Mesenchymal stem cell (in vitro differentiated cells and primary cell): ENCODE measurements at regions not wholly inside any gene's neighbourhood (a gene's known extent, or its start where the extent isn't known, plus 50 kb on each side); places are given as distances from the start of the nearest gene placed in this dataset.

Experiments used
- DNase-seq: peaks from one replicate; pipeline ENCODE4 v3.0.0-alpha.2; 2013
- H2AFZ ChIP-seq: one replicate; pipeline ENCODE4 v1.6.1; 2013; ENCODE audit warnings: low read depth, mild to moderate bottlenecking, control low read depth, inconsistent platforms, low read length, moderate library complexity
- H2AK5ac ChIP-seq: 2 replicates; pipeline ENCODE4 v1.6.1; 2013; ENCODE audit warnings: low read length, moderate library complexity, mild to moderate bottlenecking, inconsistent platforms; ENCODE audit not compliant: severe bottlenecking
- H2BK120ac ChIP-seq: one replicate; pipeline ENCODE4 v1.6.1; 2013; ENCODE audit warnings: low read depth, mild to moderate bottlenecking, inconsistent platforms, low read length, moderate library complexity
- H2BK12ac ChIP-seq, 2 experiments: one replicate each; pipeline ENCODE4 v1.6.1; 2013; ENCODE audit warnings: inconsistent platforms in 2 of 2, low read length in 2 of 2, mild to moderate bottlenecking in 2 of 2, moderate library complexity in 2 of 2, control low read depth in 1 of 2
- H2BK15ac ChIP-seq: one replicate; pipeline ENCODE4 v1.6.1; 2013; ENCODE audit warnings: mild to moderate bottlenecking, low read depth, inconsistent platforms; ENCODE audit not compliant: poor library complexity, severe bottlenecking
- H2BK5ac ChIP-seq: 2 replicates; pipeline ENCODE4 v1.6.1; 2013; ENCODE audit warnings: low read depth, mild to moderate bottlenecking, low read length, control low read depth, inconsistent platforms; ENCODE audit not compliant: poor library complexity, severe bottlenecking
- H3K14ac ChIP-seq, 2 experiments: one replicate each; pipeline ENCODE4 v1.6.1; 2013; ENCODE audit warnings: inconsistent platforms in 2 of 2, low read length in 2 of 2, control low read depth in 1 of 2, mild to moderate bottlenecking in 1 of 2, moderate library complexity in 1 of 2
- H3K18ac ChIP-seq, 2 experiments: one replicate each; pipeline ENCODE4 v1.6.1; 2013; ENCODE audit warnings: inconsistent platforms in 2 of 2, low read length in 2 of 2, control low read depth in 1 of 2, low read depth in 1 of 2, mild to moderate bottlenecking in 1 of 2
- H3K23ac ChIP-seq, 2 experiments: one replicate each; pipeline ENCODE4 v1.6.1; 2013; ENCODE audit warnings: inconsistent platforms in 2 of 2, low read length in 2 of 2, mild to moderate bottlenecking in 2 of 2, moderate library complexity in 2 of 2, control low read depth in 1 of 2
- H3K27ac ChIP-seq: 2 replicates; pipeline ENCODE4 v1.5.1; 2013; ENCODE audit warnings: mild to moderate bottlenecking, moderate library complexity, low read length, control low read depth, inconsistent platforms; ENCODE audit not compliant: poor library complexity, severe bottlenecking
- H3K27me3 ChIP-seq, 2 experiments: 2 replicates each; pipeline versions ENCODE4 v1.6.1 to v1.7.0; 2013; ENCODE audit warnings: low read length in 2 of 2, mild to moderate bottlenecking in 2 of 2, moderate library complexity in 2 of 2, control low read depth in 1 of 2, inconsistent platforms in 1 of 2; ENCODE audit not compliant: control insufficient read depth in 1 of 2, insufficient read depth in 1 of 2
- H3K36me3 ChIP-seq, 2 experiments: 2 replicates each; pipeline versions ENCODE4 v1.6.1 to v1.7.0; 2013; ENCODE audit warnings: low read length in 2 of 2, control low read depth in 1 of 2, inconsistent platforms in 1 of 2, low read depth in 1 of 2, mild to moderate bottlenecking in 1 of 2; ENCODE audit not compliant: insufficient read depth in 2 of 2, control insufficient read depth in 1 of 2
- H3K4ac ChIP-seq, 2 experiments: one replicate each; pipeline ENCODE4 v1.6.1; 2013; ENCODE audit warnings: inconsistent platforms in 2 of 2, low read length in 2 of 2, mild to moderate bottlenecking in 2 of 2, moderate library complexity in 2 of 2, control low read depth in 1 of 2, low read depth in 1 of 2
- H3K4me1 ChIP-seq: 2 replicates; pipeline ENCODE4 v1.6.1; 2013; ENCODE audit warnings: low read depth, low read length, control low read depth; ENCODE audit not compliant: control insufficient read depth, insufficient read depth
- H3K4me2 ChIP-seq: 2 replicates; pipeline ENCODE4 v1.6.1; 2013; ENCODE audit warnings: low read length, mild to moderate bottlenecking, inconsistent platforms; ENCODE audit not compliant: poor library complexity, severe bottlenecking
- H3K4me3 ChIP-seq, 2 experiments: 2 replicates each; pipeline versions ENCODE4 v1.5.1 to v1.7.0; 2013; ENCODE audit warnings: low read length in 2 of 2, mild to moderate bottlenecking in 2 of 2, control low read depth in 1 of 2, low read depth in 1 of 2; ENCODE audit not compliant: insufficient read depth in 1 of 2
- H3K79me1 ChIP-seq: replicated peaks from 2 replicates; pipeline ENCODE4 v1.6.1; 2013; ENCODE audit warnings: mild to moderate bottlenecking, control low read depth, low read length, inconsistent platforms; ENCODE audit not compliant: poor library complexity, severe bottlenecking
- H3K9ac ChIP-seq: 2 replicates; pipeline ENCODE4 v1.7.0; 2013; ENCODE audit warnings: mild to moderate bottlenecking, low read length, moderate library complexity
- H3K9me3 ChIP-seq: 2 replicates; pipeline ENCODE4 v1.7.0; 2013; ENCODE audit warnings: mild to moderate bottlenecking, low read length; ENCODE audit not compliant: control insufficient read depth
- H4K8ac ChIP-seq: one replicate; pipeline ENCODE4 v1.6.1; 2013; ENCODE audit warnings: inconsistent platforms, mild to moderate bottlenecking, low read length, moderate library complexity
- H4K91ac ChIP-seq: one replicate; pipeline ENCODE4 v1.6.1; 2013; ENCODE audit warnings: mild to moderate bottlenecking, low read length, inconsistent platforms
- WGBS: methylation state at CpG from one replicate; pipeline ENCODE4 v1.1.7; 2013; ENCODE audit warnings: mixed read lengths; 5-methylcytosine and 5-hydroxymethylcytosine counted together

DNA sequence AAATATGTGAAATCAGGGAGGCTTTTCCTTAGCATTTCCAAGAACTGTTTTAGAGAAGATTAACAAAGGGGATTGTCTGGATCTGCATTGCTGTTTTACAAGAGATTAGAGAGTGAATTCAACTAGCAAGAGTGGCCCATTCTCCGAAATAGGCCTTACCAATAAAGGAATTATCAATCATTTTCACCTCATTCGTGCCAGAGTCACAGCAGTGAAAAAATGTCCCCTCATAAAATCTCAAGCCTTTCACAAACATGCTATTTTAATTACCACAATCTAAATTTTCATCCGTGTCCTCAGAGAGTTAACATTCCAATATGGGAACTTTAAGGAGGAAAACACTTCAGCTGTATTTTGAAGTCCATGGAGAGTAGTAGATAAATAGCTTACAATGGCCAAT is 979.6 kb downstream of the RPA4 start:
- Histone ChIP-seq H2AFZ (no peak overlapping the region), H4K91ac (no peak overlapping the region), H3K18ac (no peak overlapping the region), H3K4me3 (no peak overlapping the region), H3K4me2 (no peak overlapping the region), H3K4me1 (no peaks in the 10 kb centered on the region), H2BK5ac (no peak overlapping the region), H2BK15ac (no peak overlapping the region), H3K79me1 (no peaks in the 10 kb centered on the region), H3K14ac (no peak overlapping the region), H3K36me3 (no peaks in the 10 kb centered on the region), H2AK5ac (no peak overlapping the region), H2BK120ac (no peak overlapping the region), H4K8ac (no peak overlapping the region), H3K9ac (no peak overlapping the region), H3K27ac (no peak overlapping the region), H3K9me3 (no peaks in the 10 kb centered on the region), H3K4ac (no peak overlapping the region), H3K23ac (no peak overlapping the region), H3K27me3 (no peaks in the 10 kb centered on the region), H2BK12ac (no peak overlapping the region)
- WGBS = 55% methylated on average over 2 of the region's 3 CpGs
- no peak for DNase-seq

DNA sequence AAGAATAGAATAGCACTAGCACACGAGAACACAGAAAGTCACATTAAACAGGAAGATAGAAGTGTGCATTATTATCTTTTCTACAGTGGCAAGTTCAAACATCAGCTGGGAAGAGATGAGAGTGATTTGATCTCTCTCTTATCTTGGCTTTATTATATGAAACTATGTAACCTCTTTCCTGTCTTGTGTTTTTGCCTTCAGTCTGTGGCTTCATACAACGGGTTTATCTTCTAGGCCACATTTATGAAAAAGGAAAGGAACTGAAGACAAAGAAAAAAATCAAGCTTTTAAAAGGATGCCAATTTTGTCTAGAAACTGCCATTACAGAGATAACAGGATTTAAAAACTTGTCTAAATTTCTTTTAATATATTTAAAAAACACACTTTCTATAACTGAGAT is 983.6 kb downstream of the RPA4 start:
- Histone ChIP-seq H3K18ac (no peak overlapping the region), H2AK5ac (no peak overlapping the region), H3K36me3 (no peaks in the 10 kb centered on the region), H4K91ac (no peak overlapping the region), H2BK12ac (no peak overlapping the region), H3K4me1 (no peaks in the 10 kb centered on the region), H3K4me3 (no peak overlapping the region), H3K27me3 (peaks cover 0 to 6% of the 10 kb centered on the region in 2 experiments), H3K4ac (no peak overlapping the region), H3K23ac (no peak overlapping the region), H3K14ac (no peak overlapping the region), H2AFZ (no peak overlapping the region), H3K9ac (no peak overlapping the region), H2BK15ac (no peak overlapping the region), H3K9me3 (no peaks in the 10 kb centered on the region), H3K27ac (no peak overlapping the region), H4K8ac (no peak overlapping the region), H2BK5ac (no peak overlapping the region), H3K79me1 (no peaks in the 10 kb centered on the region), H3K4me2 (no peak overlapping the region), H2BK120ac (no peak overlapping the region)
- no peak for DNase-seq
- WGBS = no CpG with 5 or more reads among the region's 2 CpGs

DNA sequence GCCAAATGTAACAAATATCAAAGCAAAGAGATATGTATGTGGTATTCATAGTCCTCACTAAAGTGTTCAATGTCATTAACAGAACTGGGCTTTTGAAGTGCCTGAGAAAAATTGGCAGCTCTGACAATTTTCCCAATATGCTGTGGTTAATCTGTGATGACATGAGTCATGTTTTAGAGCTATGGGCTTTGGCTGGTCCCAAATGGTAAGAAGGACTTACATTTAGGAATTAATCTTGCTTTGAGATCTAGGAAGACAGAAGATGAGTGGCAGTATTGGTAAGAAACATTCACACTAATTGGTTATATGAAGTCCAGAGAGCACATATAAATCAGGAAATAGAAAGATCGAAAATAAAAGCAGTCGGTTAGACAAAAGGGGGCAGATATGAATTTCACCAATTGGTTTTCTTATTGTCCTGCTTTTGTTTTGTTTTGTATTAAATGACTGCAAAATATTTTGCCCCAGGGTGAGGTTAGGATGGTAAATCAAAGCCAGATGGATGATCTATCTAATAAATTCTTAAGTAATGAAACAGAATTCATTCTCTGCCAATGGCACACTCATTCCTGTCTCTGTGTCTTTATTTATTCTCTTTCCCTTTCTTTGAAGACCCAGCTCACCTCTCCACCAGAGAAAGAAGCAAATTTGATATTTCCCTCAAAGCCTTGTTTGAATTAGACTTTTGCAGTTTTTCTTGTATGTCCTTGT is 993.1 kb downstream of the RPA4 start:
- no peaks in the 10 kb centered on the region for H3K9me3 ChIP-seq
- peaks cover 0 to 7% of the 10 kb centered on the region in 2 experiments for H3K27me3 ChIP-seq
- no peaks in the 10 kb centered on the region for H3K4me1 ChIP-seq
- no peak overlapping the region for H3K4ac ChIP-seq
- H2BK15ac ChIP-seq = no peak overlapping the region
- H4K8ac ChIP-seq = no peak overlapping the region
- no peak for DNase-seq
- H3K4me3 ChIP-seq = no peak overlapping the region
- H2BK5ac ChIP-seq = no peak overlapping the region
- H3K4me2 ChIP-seq = no peak overlapping the region
- H2AK5ac ChIP-seq = no peak overlapping the region
- no peak overlapping the region for H4K91ac ChIP-seq
- H3K36me3 ChIP-seq = no peaks in the 10 kb centered on the region
- H3K23ac ChIP-seq = no peak overlapping the region
- H3K79me1 ChIP-seq = no peaks in the 10 kb centered on the region
- H3K9ac ChIP-seq = no peak overlapping the region
- WGBS = 93% methylated on average over 2 of the region's 2 CpGs
- no peak overlapping the region for H2BK12ac ChIP-seq
- H2BK120ac ChIP-seq = no peak overlapping the region
- no peak overlapping the region for H3K18ac ChIP-seq
- H2AFZ ChIP-seq = no peak overlapping the region
- no peak overlapping the region for H3K14ac ChIP-seq
- H3K27ac ChIP-seq = no peak overlapping the region

DNA sequence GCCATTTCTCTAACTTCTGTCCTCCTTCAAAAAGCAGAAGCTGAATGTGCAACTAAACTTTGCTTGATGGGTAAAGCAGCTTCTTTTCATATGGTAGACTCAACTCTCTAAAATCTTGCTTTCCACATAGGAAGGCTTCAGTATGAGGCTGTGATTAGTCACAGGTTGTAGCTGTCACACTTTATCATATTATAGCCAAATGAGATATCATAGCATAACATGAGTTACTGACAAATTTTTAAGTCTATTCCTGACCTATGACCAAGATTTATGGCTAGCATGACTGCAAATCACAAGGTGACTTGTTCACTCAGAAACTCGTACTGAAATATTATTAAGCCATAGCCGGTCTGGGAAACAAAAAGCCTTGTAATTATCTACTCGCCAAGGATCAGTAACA is 998.6 kb downstream of the RPA4 start:
- no peak overlapping the region for H2BK12ac ChIP-seq
- H3K23ac ChIP-seq = no peak overlapping the region
- no peak for DNase-seq
- H3K18ac ChIP-seq = no peak overlapping the region
- H3K9me3 ChIP-seq = no peaks in the 10 kb centered on the region
- H3K27me3 ChIP-seq = no peaks in the 10 kb centered on the region
- H2BK5ac ChIP-seq = no peak overlapping the region
- no peak overlapping the region for H4K8ac ChIP-seq
- no peak overlapping the region for H3K14ac ChIP-seq
- no peak overlapping the region for H3K4me2 ChIP-seq
- H3K4ac ChIP-seq = no peak overlapping the region
- no peaks in the 10 kb centered on the region for H3K36me3 ChIP-seq
- no peak overlapping the region for H3K9ac ChIP-seq
- WGBS = 75% methylated on average over 1 of the region's 3 CpGs
- H2BK15ac ChIP-seq = no peak overlapping the region
- no peak overlapping the region for H2BK120ac ChIP-seq
- H3K4me1 ChIP-seq = no peaks in the 10 kb centered on the region
- H3K27ac ChIP-seq = no peak overlapping the region
- H4K91ac ChIP-seq = no peak overlapping the region
- H2AK5ac ChIP-seq = no peak overlapping the region
- H3K4me3 ChIP-seq = no peak overlapping the region
- H3K79me1 ChIP-seq = no peaks in the 10 kb centered on the region
- H2AFZ ChIP-seq = no peak overlapping the region
